Activated CD4-positive, alpha-beta T cell treated with anti-CD3 and anti-CD28 coated beads, Interleukin-2, amount 10 ng/mL, durations not matched to agents 7 days and 5 days (primary cell): ENCODE measurements at regions not wholly inside any gene's neighbourhood (a gene's known extent, or its start where the extent isn't known, plus 50 kb on each side); places are given as distances from the start of the nearest gene placed in this dataset.

Source experiments
- CTCF ChIA-PET: fragments of 350-600 bp; sonication (Branson Sonifier 250); formaldehyde crosslinking; loops from one replicate; lab custom pipeline; 2021; ENCODE audit warnings: antibody characterized with exemption; lab: Charles Lee
- POLR2A ChIA-PET: fragments of 350-600 bp; sonication (Branson Sonifier 250); formaldehyde crosslinking; loops from one replicate; lab custom pipeline; 2021; ENCODE audit warnings: antibody characterized with exemption; lab: Charles Lee
- DNase-seq: peaks from one replicate; pipeline ENCODE4 v3.0.0-alpha.2; 2020
- H3K27ac Mint-ChIP-seq: one replicate; pipeline ENCODE4 v1.8.0; 2021; ENCODE audit warnings: mild to moderate bottlenecking, moderate library complexity, mixed read lengths
- H3K27me3 Mint-ChIP-seq: one replicate; pipeline ENCODE4 v1.8.0; 2021; ENCODE audit warnings: mixed read lengths
- H3K36me3 Mint-ChIP-seq: one replicate; pipeline ENCODE4 v1.8.0; 2021; ENCODE audit warnings: low read depth, mixed read lengths
- H3K4me1 Mint-ChIP-seq: one replicate; pipeline ENCODE4 v1.8.0; 2021; ENCODE audit warnings: mixed read lengths
- H3K4me3 Mint-ChIP-seq: one replicate; pipeline ENCODE4 v1.8.0; 2021; ENCODE audit warnings: mild to moderate bottlenecking, moderate library complexity, mixed read lengths
- H3K9me3 Mint-ChIP-seq: one replicate; pipeline ENCODE4 v1.8.0; 2021; ENCODE audit warnings: mixed read lengths

DNA sequence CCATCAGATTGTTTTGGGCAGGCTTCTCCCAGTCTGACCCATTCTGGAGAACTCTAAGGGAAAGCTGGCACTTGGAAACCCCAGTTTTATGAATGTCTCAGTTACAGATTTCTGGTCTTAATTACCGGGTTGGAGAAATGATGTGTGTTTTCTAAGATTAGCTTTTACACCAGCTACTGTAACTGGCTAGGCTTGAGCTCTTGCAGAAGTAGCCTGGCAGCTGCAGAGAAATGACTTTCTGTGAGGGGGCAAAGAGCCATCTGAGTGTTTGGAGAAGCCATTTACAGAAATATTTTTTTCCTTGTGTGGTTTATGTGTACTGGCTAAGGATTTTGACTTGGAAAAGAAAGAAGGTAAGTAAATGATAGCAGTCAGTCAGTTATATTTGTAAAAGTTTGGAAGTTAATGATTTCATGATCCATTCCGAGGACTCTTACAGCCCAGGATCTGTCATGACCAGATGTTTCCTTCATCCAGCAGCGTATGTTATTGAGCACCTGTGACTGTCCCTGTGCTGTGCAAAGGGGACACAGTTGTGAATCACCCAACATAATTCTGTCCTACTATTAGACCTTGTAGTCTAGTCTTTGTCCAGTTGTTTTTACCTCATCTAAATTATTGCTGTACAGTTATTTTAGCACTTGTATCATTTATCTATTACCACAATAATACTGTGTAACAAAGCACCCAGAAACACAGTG, 53.7 kb upstream of the GDNF start:
- Mint-ChIP-seq H3K4me3 (no peak overlapping the region), H3K9me3 (no peaks in the 10 kb centered on the region), H3K27ac (no peak overlapping the region), H3K36me3 (no peaks in the 10 kb centered on the region), H3K27me3 (no peaks in the 10 kb centered on the region), H3K4me1 (no peaks in the 10 kb centered on the region)
- DNase-seq, result no peak
- ChIA-PET CTCF (no interaction called here), POLR2A (no interaction called here)

DNA sequence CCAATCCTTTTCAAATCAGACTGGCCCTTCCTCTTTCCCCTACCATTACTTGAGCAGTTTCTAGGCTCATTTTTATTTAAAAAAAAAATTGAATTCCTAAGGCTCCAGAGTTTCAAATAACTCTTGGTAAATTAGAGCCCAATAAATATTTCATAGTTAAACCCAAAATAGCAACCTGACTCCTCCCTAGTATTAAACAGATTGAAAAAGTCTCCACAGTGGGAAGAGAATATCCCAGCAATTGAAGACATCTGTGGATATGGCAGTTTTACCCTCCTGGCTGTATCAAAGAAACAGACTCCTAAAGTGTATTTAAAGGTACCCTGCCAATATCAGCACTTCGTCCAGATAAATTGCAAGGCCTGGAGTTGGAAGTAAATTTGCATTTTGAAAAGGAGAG, 52.7 kb upstream of the GDNF start:
- DNase-seq, result no peak
- Mint-ChIP-seq H3K9me3 (no peaks in the 10 kb centered on the region), H3K4me1 (no peaks in the 10 kb centered on the region), H3K27me3 (no peaks in the 10 kb centered on the region), H3K36me3 (no peaks in the 10 kb centered on the region), H3K4me3 (no peak overlapping the region), H3K27ac (no peak overlapping the region)
- ChIA-PET POLR2A (no interaction called here), CTCF (no interaction called here)

DNA sequence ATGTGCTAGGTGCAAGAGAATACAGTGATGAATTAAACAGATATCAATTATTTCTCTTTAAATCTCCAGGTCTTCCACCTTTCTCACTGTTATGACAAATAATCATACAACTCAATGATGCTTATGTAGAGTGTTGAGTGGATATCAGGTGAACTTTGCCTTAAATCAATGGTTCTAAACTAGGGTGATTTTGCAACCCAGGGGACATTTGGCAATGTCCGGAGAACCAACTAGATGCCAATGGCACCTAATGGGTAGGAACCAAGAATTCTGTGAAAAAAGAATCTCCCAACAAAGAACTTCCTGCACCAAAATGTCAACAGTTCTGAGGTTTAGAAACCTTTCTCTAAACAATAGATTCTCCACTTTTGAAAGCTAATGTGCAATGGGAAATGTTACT, 52.0 kb upstream of the GDNF start:
- H3K9me3 Mint-ChIP-seq, result no peaks in the 10 kb centered on the region
- ChIA-PET CTCF (no interaction called here), POLR2A (no interaction called here)
- H3K27me3 Mint-ChIP-seq, result no peaks in the 10 kb centered on the region
- no peaks in the 10 kb centered on the region for H3K4me1 Mint-ChIP-seq
- no peaks in the 10 kb centered on the region for H3K36me3 Mint-ChIP-seq
- no peak overlapping the region for H3K27ac Mint-ChIP-seq
- no peak overlapping the region for H3K4me3 Mint-ChIP-seq
- DNase-seq, result no peak

DNA sequence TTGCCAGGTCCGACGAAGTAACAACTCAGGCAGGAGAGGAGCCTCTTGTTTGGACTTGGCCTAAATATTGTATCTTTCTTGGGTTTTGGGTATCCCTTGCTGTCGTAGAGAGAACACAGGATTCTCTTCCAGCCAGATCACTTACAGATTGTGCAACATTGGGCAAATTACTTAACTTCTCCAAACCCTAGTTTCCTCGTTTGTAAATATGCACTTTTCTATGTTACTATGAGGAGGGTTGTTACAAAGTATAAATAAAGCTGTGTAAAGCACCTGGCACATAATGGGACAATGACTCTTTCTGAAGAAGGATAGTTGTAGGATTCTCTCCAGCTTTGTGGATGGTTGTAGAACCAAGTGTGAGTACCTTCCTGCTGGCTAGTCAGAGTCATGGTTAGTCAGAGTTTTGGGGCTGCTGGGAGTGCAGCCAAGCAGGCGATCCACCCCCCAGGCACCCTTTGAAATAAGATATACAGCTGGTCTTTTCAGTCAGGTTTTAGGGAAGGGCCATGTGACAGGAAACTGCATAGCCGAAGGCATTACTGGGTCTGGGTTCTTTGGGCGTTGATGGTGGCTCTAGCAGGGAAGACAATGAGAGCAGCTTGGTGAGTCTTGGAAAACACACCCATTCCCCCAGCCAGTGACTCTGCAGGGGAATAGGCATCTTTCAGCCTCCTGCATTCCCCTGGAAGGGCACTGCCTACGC, 49.9 kb upstream of the GDNF start:
- POLR2A ChIA-PET, result no interaction called here
- DNase-seq, result no peak
- Mint-ChIP-seq H3K4me3 (no peak overlapping the region), H3K36me3 (no peaks in the 10 kb centered on the region), H3K4me1 (no peaks in the 10 kb centered on the region), H3K27ac (no peak overlapping the region), H3K9me3 (no peaks in the 10 kb centered on the region), H3K27me3 (no peaks in the 10 kb centered on the region)
- CTCF ChIA-PET, result no interaction called here
